HepG2 (cell line): ENCODE measurements at regions not wholly inside any gene's neighbourhood (a gene's known extent, or its start where the extent isn't known, plus 50 kb on each side); places are given as distances from the start of the nearest gene placed in this dataset.

ENCODE experiments used
- ATAC-seq: fragments of 200-7000 bp; cut with Tn5 transposase; 3 replicates; pipeline ENCODE4 v1.9.1; 2020; ENCODE audit warnings: mild to moderate bottlenecking, moderate library complexity
- BruUV-seq: library from RNA; stranded (reverse); fragments of 400-500 nt; replicated peaks from 2 replicates; lab custom pipeline; 2021; lab: Mats Ljungman, UMichigan
- CTCF ChIA-PET: fragments of 300-600 bp; formaldehyde crosslinking; extraction: SDS; loops from one replicate; lab custom pipeline; 2021; ENCODE audit warnings: low total read pairs, inconsistent platforms, low intra/inter-chr PET ratio; lab: Yijun Ruan, JAX
- POLR2A ChIA-PET: fragments of 350-600 bp; sonication (Branson Sonifier 250); formaldehyde crosslinking; loops from one replicate; lab custom pipeline; 2020; ENCODE audit warnings: antibody characterized with exemption, inconsistent platforms; lab: Yijun Ruan, JAX
- DNase-seq: peaks from one replicate; pipeline ENCODE4 v3.0.0-alpha.2; 2015; ENCODE audit warnings: low spot score
- FAIRE-seq: peaks from 3 replicates; lab custom pipeline; 2011; peaks lifted over from hg19 to GRCh38; lab: Jason Lieb, UNC
- H2AFZ ChIP-seq: one replicate; pipeline ENCODE4 v1.6.1; 2011; ENCODE audit warnings: low read length, inconsistent platforms
- H3K27ac ChIP-seq: fragments of 300-600 bp; 3 replicates; pipeline ENCODE4 v1.8.0; 2011; ENCODE audit warnings: mixed run types, mild to moderate bottlenecking, mixed read lengths, low read length, inconsistent platforms; ENCODE audit not compliant: insufficient read depth; ENCODE audit errors: extremely low read length
- H3K27me3 ChIP-seq, 2 experiments: fragments of 200-600 bp in 1 of 2; 2 replicates in 1 of 2; 3 replicates in 1 of 2; pipeline versions ENCODE4 v1.6.0 to v1.8.0; 2011; ENCODE audit warnings: low read length in 2 of 2, mild to moderate bottlenecking in 2 of 2, moderate library complexity in 2 of 2, inconsistent platforms in 1 of 2; ENCODE audit not compliant: insufficient read depth in 2 of 2, control insufficient read depth in 1 of 2
- H3K36me3 ChIP-seq, 2 experiments: fragments of 200-600 bp in 1 of 2; replicated peaks in 1 of 2; 2 replicates in 1 of 2; 3 replicates in 1 of 2; pipeline versions ENCODE4 v1.5.1 to v1.8.0; 2011; ENCODE audit warnings: low read length in 2 of 2, inconsistent platforms in 1 of 2; ENCODE audit not compliant: insufficient read depth in 2 of 2, control insufficient read depth in 1 of 2
- H3K4me1 ChIP-seq: 2 replicates; pipeline ENCODE4 v1.5.1; 2012; ENCODE audit warnings: low read length, inconsistent platforms; ENCODE audit not compliant: insufficient read depth
- H3K4me2 ChIP-seq: 2 replicates; pipeline ENCODE4 v1.6.0; 2011; ENCODE audit warnings: low read depth, low read length, inconsistent platforms
- H3K4me3 ChIP-seq, 3 experiments: fragments of 200-600 bp in 1 of 3; sonication (generic), shearing (Covaris generic) in 1 of 3; replicated peaks in 1 of 3; 2 replicates each; pipeline ENCODE4 v1.5.1; 2011 to 2016; ENCODE audit warnings: low read length in 3 of 3, inconsistent platforms in 2 of 3, low read depth in 2 of 3, mild to moderate bottlenecking in 2 of 3, control low read depth in 1 of 3, mixed read lengths in 1 of 3; ENCODE audit not compliant: insufficient read depth in 1 of 3
- H3K79me2 ChIP-seq: one replicate; pipeline ENCODE4 v1.6.1; 2011; ENCODE audit warnings: low read length, inconsistent platforms; ENCODE audit not compliant: insufficient read depth
- H3K9ac ChIP-seq: 2 replicates; pipeline ENCODE4 v1.6.0; 2011; ENCODE audit warnings: mild to moderate bottlenecking, low read depth, low read length, inconsistent platforms; ENCODE audit not compliant: insufficient read depth
- H3K9me3 ChIP-seq: 2 replicates; pipeline ENCODE4 v1.5.1; 2012; ENCODE audit warnings: mild to moderate bottlenecking, low read length
- H4K20me1 ChIP-seq: 2 replicates; pipeline ENCODE4 v1.6.0; 2011; ENCODE audit warnings: inconsistent platforms, mild to moderate bottlenecking, low read length, moderate library complexity; ENCODE audit not compliant: insufficient read depth
- DNMT1 ChIP-seq: sonication (generic); formaldehyde crosslinking; IDR thresholded peaks from 2 replicates; pipeline ENCODE4 v1.5.1; 2020; ENCODE audit warnings: mild to moderate bottlenecking, missing genetic modification reagents
- JARID2 ChIP-seq: sonication (generic); formaldehyde crosslinking; IDR thresholded peaks from 2 replicates; pipeline ENCODE4 v1.8.1; 2023; ENCODE audit warnings: missing genetic modification reagents, inconsistent platforms; ENCODE audit not compliant: insufficient replicate concordance
- KDM1A ChIP-seq: IDR thresholded peaks from 2 replicates; pipeline ENCODE4 v1.6.1; 2016; ENCODE audit warnings: missing compliant biosample characterization
- MAFF ChIP-seq: IDR thresholded peaks from 2 replicates; pipeline ENCODE4 v1.6.1; 2011; ENCODE audit warnings: low read depth, low read length, improper control_type of control experiment
- RBAK ChIP-seq: sonication (generic); formaldehyde crosslinking; IDR thresholded peaks from 2 replicates; pipeline ENCODE4 v1.5.1; 2020; ENCODE audit warnings: mild to moderate bottlenecking, missing genetic modification reagents
- ZBTB20 ChIP-seq: sonication (generic); formaldehyde crosslinking; IDR thresholded peaks from 2 replicates; pipeline ENCODE4 v1.8.1; 2023; ENCODE audit warnings: missing genetic modification reagents, low read depth, mild to moderate bottlenecking, borderline replicate concordance
- ZBTB44 ChIP-seq: sonication (generic); formaldehyde crosslinking; IDR thresholded peaks from 2 replicates; pipeline ENCODE4 v1.4.0; 2020; ENCODE audit warnings: missing genetic modification reagents
- ZMAT5 ChIP-seq: sonication (generic); formaldehyde crosslinking; IDR thresholded peaks from 2 replicates; pipeline ENCODE4 v1.5.0; 2020; ENCODE audit warnings: mild to moderate bottlenecking, low read depth, missing genetic modification reagents, borderline replicate concordance
- ZNF143 ChIP-seq: sonication (generic); formaldehyde crosslinking; IDR thresholded peaks from 2 replicates; pipeline ENCODE4 v1.4.0; 2020; ENCODE audit warnings: missing genetic modification reagents
- ZNF234 ChIP-seq: sonication (generic); formaldehyde crosslinking; conservative IDR thresholded peaks from 2 replicates; pipeline ENCODE4 v1.5.1; 2020; ENCODE audit warnings: mild to moderate bottlenecking, missing genetic modification reagents
- ZNF615 ChIP-seq: sonication (generic); formaldehyde crosslinking; IDR thresholded peaks from 2 replicates; pipeline ENCODE4 v1.5.0; 2020; ENCODE audit warnings: mild to moderate bottlenecking, missing genetic modification reagents, borderline replicate concordance
- ZNF781 ChIP-seq: sonication (generic); formaldehyde crosslinking; IDR thresholded peaks from 2 replicates; pipeline ENCODE4 v1.5.1; 2020; ENCODE audit warnings: borderline replicate concordance, mild to moderate bottlenecking, missing genetic modification reagents; ENCODE audit errors: not compliant biosample characterization
- WGBS: methylation state at CpG from one replicate; pipeline ENCODE4 v1.1.6; 2017; ENCODE audit warnings: low lambda C conversion rate; 5-methylcytosine and 5-hydroxymethylcytosine counted together
- in situ Hi-C: cut with HindIII; loops from 2 replicates; pipeline ENCODE4 v1.10.0; 2017; ENCODE audit warnings: low pct_unique_long_range_greater_than_20kb; ENCODE audit not compliant: extremely low pct_ligation_motif_present
- intact Hi-C: fragments of 100-400 bp; cut with micrococcal nuclease; formaldehyde crosslinking; loops from one replicate; pipeline ENCODE4 v1.10.0; 2022; ENCODE audit not compliant: unreplicated experiment
- TF ChIP-seq, protein P1 (sequence below): sonication (generic); formaldehyde crosslinking; IDR thresholded peaks from 2 replicates; pipeline ENCODE4 v1.4.0; 2020; ENCODE audit warnings: missing genetic modification reagents, borderline replicate concordance
- TF ChIP-seq, protein P2 (sequence below): sonication (generic); formaldehyde crosslinking; IDR thresholded peaks from 2 replicates; pipeline ENCODE4 v1.4.0; 2020; ENCODE audit warnings: missing genetic modification reagents, borderline replicate concordance

- TF ChIP-seq, protein P1, sequence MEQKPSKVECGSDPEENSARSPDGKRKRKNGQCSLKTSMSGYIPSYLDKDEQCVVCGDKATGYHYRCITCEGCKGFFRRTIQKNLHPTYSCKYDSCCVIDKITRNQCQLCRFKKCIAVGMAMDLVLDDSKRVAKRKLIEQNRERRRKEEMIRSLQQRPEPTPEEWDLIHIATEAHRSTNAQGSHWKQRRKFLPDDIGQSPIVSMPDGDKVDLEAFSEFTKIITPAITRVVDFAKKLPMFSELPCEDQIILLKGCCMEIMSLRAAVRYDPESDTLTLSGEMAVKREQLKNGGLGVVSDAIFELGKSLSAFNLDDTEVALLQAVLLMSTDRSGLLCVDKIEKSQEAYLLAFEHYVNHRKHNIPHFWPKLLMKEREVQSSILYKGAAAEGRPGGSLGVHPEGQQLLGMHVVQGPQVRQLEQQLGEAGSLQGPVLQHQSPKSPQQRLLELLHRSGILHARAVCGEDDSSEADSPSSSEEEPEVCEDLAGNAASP (CRISPR knock-in tag), result peak; percentile 60; the same call in 1 of the 2 replicates
- TF ChIP-seq MAFF (no peak), DNMT1 (CRISPR knock-in tag) (no peak), ZNF615 (CRISPR knock-in tag) (no peak), ZBTB44 (CRISPR knock-in tag) (no peak)
These were observed 114.0 kb downstream of the C16orf95 start (continued) for GRCh38 chr16:87203060-87203656.

GRCh38 chr16:87206646-87207451 lies 110.3 kb downstream of the C16orf95 start:
- 0 out of 2 replicates have a peak, but pooled peaks cover 5% of the 10 kb centered on the region for H3K9me3 ChIP-seq
- CTCF ChIA-PET, result no interaction called here
- H3K4me1 ChIP-seq, result 0 out of 2 replicates have a peak, but pooled peaks cover 18% of the 10 kb centered on the region
- POLR2A ChIA-PET, result no interaction called here
- H3K36me3 ChIP-seq, result no peaks in the 10 kb centered on the region
- H3K27ac ChIP-seq, result no peak overlapping the region
- no peak overlapping the region for H3K4me2 ChIP-seq
- H3K27me3 ChIP-seq, result no peaks in the 10 kb centered on the region
- H2AFZ ChIP-seq, result no peak overlapping the region
- WGBS, result 43% methylated on average over 14 of the region's 14 CpGs
- in situ Hi-C loops (no loop called here), intact Hi-C loops (no loop called here)
- FAIRE-seq (no peak), ATAC-seq (no peak), DNase-seq (no peak)
- no TSS peak for BruUV-seq
- no peaks in the 10 kb centered on the region for H4K20me1 ChIP-seq
- no peak overlapping the region for H3K9ac ChIP-seq
- no peaks in the 10 kb centered on the region for H3K79me2 ChIP-seq
- no peak overlapping the region for H3K4me3 ChIP-seq
- TF ChIP-seq ZNF781 (CRISPR knock-in tag) (no peak), ZBTB20 (CRISPR knock-in tag) (no peak), JARID2 (CRISPR knock-in tag) (no peak), KDM1A (no peak), RBAK (no peak), ZNF143 (CRISPR knock-in tag) (no peak), ZNF234 (CRISPR knock-in tag) (no peak), ZMAT5 (CRISPR knock-in tag) (no peak)
- TF ChIP-seq, protein P2, sequence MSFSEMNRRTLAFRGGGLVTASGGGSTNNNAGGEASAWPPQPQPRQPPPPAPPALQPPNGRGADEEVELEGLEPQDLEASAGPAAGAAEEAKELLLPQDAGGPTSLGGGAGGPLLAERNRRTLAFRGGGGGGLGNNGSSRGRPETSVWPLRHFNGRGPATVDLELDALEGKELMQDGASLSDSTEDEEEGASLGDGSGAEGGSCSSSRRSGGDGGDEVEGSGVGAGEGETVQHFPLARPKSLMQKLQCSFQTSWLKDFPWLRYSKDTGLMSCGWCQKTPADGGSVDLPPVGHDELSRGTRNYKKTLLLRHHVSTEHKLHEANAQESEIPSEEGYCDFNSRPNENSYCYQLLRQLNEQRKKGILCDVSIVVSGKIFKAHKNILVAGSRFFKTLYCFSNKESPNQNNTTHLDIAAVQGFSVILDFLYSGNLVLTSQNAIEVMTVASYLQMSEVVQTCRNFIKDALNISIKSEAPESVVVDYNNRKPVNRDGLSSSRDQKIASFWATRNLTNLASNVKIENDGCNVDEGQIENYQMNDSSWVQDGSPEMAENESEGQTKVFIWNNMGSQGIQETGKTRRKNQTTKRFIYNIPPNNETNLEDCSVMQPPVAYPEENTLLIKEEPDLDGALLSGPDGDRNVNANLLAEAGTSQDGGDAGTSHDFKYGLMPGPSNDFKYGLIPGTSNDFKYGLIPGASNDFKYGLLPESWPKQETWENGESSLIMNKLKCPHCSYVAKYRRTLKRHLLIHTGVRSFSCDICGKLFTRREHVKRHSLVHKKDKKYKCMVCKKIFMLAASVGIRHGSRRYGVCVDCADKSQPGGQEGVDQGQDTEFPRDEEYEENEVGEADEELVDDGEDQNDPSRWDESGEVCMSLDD (CRISPR knock-in tag), result no peak
